GM23338 (cell line): ENCODE measurements at regions not wholly inside any gene's neighbourhood (a gene's known extent, or its start where the extent isn't known, plus 50 kb on each side); places are given as distances from the start of the nearest gene placed in this dataset.

Experiments
- ATAC-seq: fragments of 200-7000 bp; cut with Tn5 transposase; 3 replicates; pipeline ENCODE4 v1.9.1; 2020
- DNase-seq: peaks from one replicate; pipeline ENCODE4 v3.0.0-alpha.2; 2015; ENCODE audit warnings: low spot score
- H2AFZ ChIP-seq: fragments of 200-600 bp; sonication (generic); 2 replicates; pipeline ENCODE4 v1.8.0; 2016; ENCODE audit warnings: antibody characterized with exemption, mild to moderate bottlenecking, moderate library complexity
- H3F3A ChIP-seq: fragments of 200-600 bp; sonication (generic); replicated peaks from 2 replicates; pipeline ENCODE4 v1.8.0; 2017; ENCODE audit warnings: antibody characterized with exemption, mixed run types, low read depth
- H3K27ac ChIP-seq: fragments of 200-600 bp; sonication (generic); 2 replicates; pipeline ENCODE4 v1.6.1; 2016; ENCODE audit warnings: low read depth
- H3K27me3 ChIP-seq: fragments of 200-600 bp; sonication (generic); 2 replicates; pipeline ENCODE4 v1.8.0; 2016; ENCODE audit warnings: mild to moderate bottlenecking, mixed run types, moderate library complexity; ENCODE audit not compliant: insufficient read depth
- H3K36me3 ChIP-seq: fragments of 200-600 bp; sonication (generic); 2 replicates; pipeline ENCODE4 v1.8.0; 2016; ENCODE audit warnings: mild to moderate bottlenecking; ENCODE audit not compliant: insufficient read depth
- H3K4me1 ChIP-seq: fragments of 200-600 bp; sonication (generic); 2 replicates; pipeline ENCODE4 v1.8.0; 2016; ENCODE audit warnings: mild to moderate bottlenecking, moderate library complexity; ENCODE audit not compliant: insufficient read depth
- H3K4me2 ChIP-seq: fragments of 200-600 bp; sonication (generic); 2 replicates; pipeline ENCODE4 v1.7.1; 2017; ENCODE audit warnings: mixed run types
- H3K4me3 ChIP-seq: fragments of 200-600 bp; sonication (generic); 2 replicates; pipeline ENCODE4 v1.6.1; 2016; ENCODE audit warnings: mixed run types
- H3K79me2 ChIP-seq: fragments of 200-600 bp; sonication (generic); replicated peaks from 2 replicates; pipeline ENCODE4 v1.8.0; 2017; ENCODE audit warnings: mild to moderate bottlenecking; ENCODE audit not compliant: insufficient read depth
- H3K9me2 ChIP-seq: fragments of 200-600 bp; sonication (generic); 2 replicates; pipeline ENCODE4 v1.8.0; 2017; ENCODE audit not compliant: insufficient read depth
- H4K20me1 ChIP-seq: fragments of 200-600 bp; sonication (generic); replicated peaks from 2 replicates; pipeline ENCODE4 v1.8.0; 2017; ENCODE audit warnings: mild to moderate bottlenecking; ENCODE audit not compliant: insufficient read depth
- H3K27ac Mint-ChIP-seq: 2 replicates; pipeline ENCODE4 v1.8.0; 2020; ENCODE audit warnings: inconsistent platforms, mild to moderate bottlenecking, moderate library complexity, mixed read lengths
- H3K27me3 Mint-ChIP-seq: 3 replicates; pipeline ENCODE4 v1.8.0; 2022; ENCODE audit warnings: low read depth, mild to moderate bottlenecking, moderate library complexity, mixed read lengths, inconsistent platforms; ENCODE audit not compliant: insufficient read depth, poor library complexity
- H3K36me3 Mint-ChIP-seq: 3 replicates; pipeline ENCODE4 v1.8.0; 2021; ENCODE audit warnings: low read depth, mild to moderate bottlenecking, inconsistent platforms, moderate library complexity, mixed read lengths
- H3K4me1 Mint-ChIP-seq: 3 replicates; pipeline ENCODE4 v1.8.0; 2020; ENCODE audit warnings: mild to moderate bottlenecking, inconsistent platforms, mixed read lengths
- H3K4me3 Mint-ChIP-seq: 3 replicates; pipeline ENCODE4 v1.8.0; 2021; ENCODE audit warnings: moderate library complexity, mild to moderate bottlenecking, inconsistent platforms, mixed read lengths
- H3K9me3 Mint-ChIP-seq: 3 replicates; pipeline ENCODE4 v1.8.0; 2020; ENCODE audit warnings: moderate library complexity, mild to moderate bottlenecking, inconsistent platforms, mixed read lengths
- EZH2 ChIP-seq: fragments of 200-600 bp; sonication (generic); IDR thresholded peaks from one replicate; pipeline ENCODE4 v1.8.0; 2017; ENCODE audit warnings: antibody characterized with exemption, mild to moderate bottlenecking, low read depth; ENCODE audit not compliant: unreplicated experiment
- EZH2phosphoT487 ChIP-seq: fragments of 200-600 bp; sonication (generic); IDR thresholded peaks from one replicate; pipeline ENCODE4 v1.8.1; 2018; ENCODE audit warnings: antibody characterized with exemption; ENCODE audit not compliant: unreplicated experiment
- POLR2AphosphoS5 ChIP-seq: IDR thresholded peaks from 2 replicates; pipeline ENCODE4 v1.6.1; 2016; ENCODE audit warnings: antibody characterized with exemption, low read depth
- ZNF462 ChIP-seq: fragments of 250-450 bp; sonication (Bioruptor Pico); IDR thresholded peaks from 2 replicates; pipeline ENCODE4 v1.5.0; 2020; ENCODE audit warnings: mild to moderate bottlenecking, moderate library complexity
- TF ChIP-seq, protein P1 (sequence below), 2 experiments: fragments of 200-600 bp in 1 of 2; sonication (generic) in 1 of 2; conservative IDR thresholded peaks; 2 replicates each; pipeline versions ENCODE4 v1.5.1 to v1.6.1; 2016 to 2017; ENCODE audit warnings: antibody characterized with exemption in 2 of 2, low read depth in 2 of 2, mild to moderate bottlenecking in 2 of 2, moderate library complexity in 1 of 2

DNA sequence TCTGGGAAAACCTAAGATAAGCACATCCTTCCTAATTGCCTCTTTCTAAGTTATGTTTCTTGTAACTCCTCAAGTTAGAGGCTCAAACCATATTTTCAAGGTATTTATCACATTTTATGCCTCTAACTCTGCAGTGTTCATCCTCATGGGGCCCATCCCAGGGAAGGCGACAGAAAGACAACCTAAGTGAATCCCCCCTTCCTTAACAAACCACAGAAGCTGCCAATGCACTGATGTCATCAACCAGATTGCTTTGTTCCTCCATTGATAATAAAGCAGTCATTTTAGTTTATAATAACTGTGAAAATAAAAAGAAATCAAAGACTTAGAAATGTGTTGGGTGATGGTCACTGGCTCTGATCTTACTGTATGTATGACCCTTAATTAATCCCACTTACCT, 119.5 kb upstream of the TCF21 start:
- Mint-ChIP-seq H3K27me3 (peaks cover 2% of the 10 kb centered on the region), H3K4me1 (peaks cover 5% of the 10 kb centered on the region; the same call in 2 of the 3 replicates), H3K27ac (no peak overlapping the region), H3K9me3 (no peaks in the 10 kb centered on the region), H3K4me3 (no peak overlapping the region), H3K36me3 (no peaks in the 10 kb centered on the region)
- H3K27ac ChIP-seq, result no peak overlapping the region
- no peaks in the 10 kb centered on the region for H3K79me2 ChIP-seq
- H3K9me2 ChIP-seq, result peaks cover 4% of the 10 kb centered on the region; the same call in 1 of the 2 replicates
- H3K4me1 ChIP-seq, result 0 out of 2 replicates have a peak, but pooled peaks cover 7% of the 10 kb centered on the region
- H4K20me1 ChIP-seq, result no peaks in the 10 kb centered on the region
- H2AFZ ChIP-seq, result 0 out of 2 replicates have a peak overlapping the region, but pooled peaks have one; percentile 2
- H3F3A ChIP-seq, result no peaks in the 10 kb centered on the region
- H3K4me3 ChIP-seq, result no peak overlapping the region
- ATAC-seq (no peak), DNase-seq (no peak)
- TF ChIP-seq EZH2phosphoT487, result no peak
- TF ChIP-seq ZNF462 (CRISPR knock-in tag), result no peak
- TF ChIP-seq EZH2, result no peak
- H3K36me3 ChIP-seq, result no peaks in the 10 kb centered on the region
- H3K4me2 ChIP-seq, result no peak overlapping the region
- no peaks in the 10 kb centered on the region for H3K27me3 ChIP-seq

DNA sequence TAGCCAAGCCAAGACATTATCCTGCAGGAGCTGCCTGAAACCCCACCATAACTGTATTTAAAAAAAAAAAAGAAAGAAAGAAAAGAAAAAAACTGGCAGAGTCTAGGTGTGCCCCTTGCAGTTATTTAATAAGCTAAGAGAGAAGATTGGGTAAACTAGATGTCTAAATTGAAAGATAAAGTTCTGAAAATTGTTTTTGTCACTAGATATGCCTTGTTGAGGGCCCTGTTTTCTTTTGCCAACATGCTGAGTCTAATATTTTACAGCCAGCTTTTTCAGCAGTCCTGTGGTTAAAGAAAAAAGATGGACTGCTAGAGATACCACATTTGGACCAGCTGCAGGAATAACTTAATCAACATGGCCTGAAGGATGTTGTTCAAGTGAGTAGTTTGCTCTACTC, 116.3 kb upstream of the TCF21 start:
- no peaks in the 10 kb centered on the region for H3F3A ChIP-seq
- H3K36me3 Mint-ChIP-seq, result no peaks in the 10 kb centered on the region
- H3K4me1 Mint-ChIP-seq, result no peaks in the 10 kb centered on the region
- no peak overlapping the region for H3K4me2 ChIP-seq
- H3K36me3 ChIP-seq, result no peaks in the 10 kb centered on the region
- H3K79me2 ChIP-seq, result no peaks in the 10 kb centered on the region
- H3K27me3 ChIP-seq, result no peaks in the 10 kb centered on the region
- no peak overlapping the region for H3K27ac ChIP-seq
- no peak overlapping the region for H3K4me3 ChIP-seq
- 0 out of 2 replicates have a peak, but pooled peaks cover 7% of the 10 kb centered on the region for H3K4me1 ChIP-seq
- no peak overlapping the region for H2AFZ ChIP-seq
- H3K27me3 Mint-ChIP-seq, result no peaks in the 10 kb centered on the region
- no peak for DNase-seq
- no peaks in the 10 kb centered on the region for H4K20me1 ChIP-seq
- H3K9me2 ChIP-seq, result peaks cover 4% of the 10 kb centered on the region
- no peaks in the 10 kb centered on the region for H3K9me3 Mint-ChIP-seq
- no peak for ATAC-seq
- no peak overlapping the region for H3K4me3 Mint-ChIP-seq
- no peak overlapping the region for H3K27ac Mint-ChIP-seq
- TF ChIP-seq, protein P1, sequence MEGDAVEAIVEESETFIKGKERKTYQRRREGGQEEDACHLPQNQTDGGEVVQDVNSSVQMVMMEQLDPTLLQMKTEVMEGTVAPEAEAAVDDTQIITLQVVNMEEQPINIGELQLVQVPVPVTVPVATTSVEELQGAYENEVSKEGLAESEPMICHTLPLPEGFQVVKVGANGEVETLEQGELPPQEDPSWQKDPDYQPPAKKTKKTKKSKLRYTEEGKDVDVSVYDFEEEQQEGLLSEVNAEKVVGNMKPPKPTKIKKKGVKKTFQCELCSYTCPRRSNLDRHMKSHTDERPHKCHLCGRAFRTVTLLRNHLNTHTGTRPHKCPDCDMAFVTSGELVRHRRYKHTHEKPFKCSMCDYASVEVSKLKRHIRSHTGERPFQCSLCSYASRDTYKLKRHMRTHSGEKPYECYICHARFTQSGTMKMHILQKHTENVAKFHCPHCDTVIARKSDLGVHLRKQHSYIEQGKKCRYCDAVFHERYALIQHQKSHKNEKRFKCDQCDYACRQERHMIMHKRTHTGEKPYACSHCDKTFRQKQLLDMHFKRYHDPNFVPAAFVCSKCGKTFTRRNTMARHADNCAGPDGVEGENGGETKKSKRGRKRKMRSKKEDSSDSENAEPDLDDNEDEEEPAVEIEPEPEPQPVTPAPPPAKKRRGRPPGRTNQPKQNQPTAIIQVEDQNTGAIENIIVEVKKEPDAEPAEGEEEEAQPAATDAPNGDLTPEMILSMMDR (conservative IDR thresholded peaks at IDR 0.05; ENCODE audit: low read depth in 2 of 2), result no peak
- TF ChIP-seq POLR2AphosphoS5, result no peak
